ENCODE measurements at regions not wholly inside any gene's neighbourhood (a gene's known extent, or its start where the extent isn't known, plus 50 kb on each side); places are given as distances from the start of the nearest gene placed in this dataset.

GRCh38 chr10:59055045-59055444, 121.4 kb upstream of the PHYHIPL start:
- H3K27ac Mint-ChIP-seq (ENCODE audit: unreplicated experiment) = no peak overlapping the region
- H3K4me1 Mint-ChIP-seq (ENCODE audit: low read depth, unreplicated experiment) = no peaks in the 10 kb centered on the region
- no peak for TF ChIP-seq CTCF (IDR thresholded peaks at IDR 0.05; ENCODE audit: partially characterized antibody, unreplicated experiment)
- peaks cover 9% of the 10 kb centered on the region for H3K36me3 Mint-ChIP-seq (ENCODE audit: unreplicated experiment)
- DNase-seq = no peak
- H3K4me3 Mint-ChIP-seq (ENCODE audit: unreplicated experiment) = no peak overlapping the region
- H3K9me3 Mint-ChIP-seq (ENCODE audit: unreplicated experiment) = no peaks in the 10 kb centered on the region
- H3K27me3 Mint-ChIP-seq (ENCODE audit: unreplicated experiment) = no peaks in the 10 kb centered on the region

- peaks cover 9% of the 10 kb centered on the region for H3K36me3 Mint-ChIP-seq (ENCODE audit: unreplicated experiment)
- no peak for DNase-seq
- H3K4me1 Mint-ChIP-seq (ENCODE audit: low read depth, unreplicated experiment) = peaks cover 1% of the 10 kb centered on the region
- H3K27me3 Mint-ChIP-seq (ENCODE audit: unreplicated experiment) = no peaks in the 10 kb centered on the region
- TF ChIP-seq CTCF (IDR thresholded peaks at IDR 0.05; ENCODE audit: partially characterized antibody, unreplicated experiment) = no peak
- no peak overlapping the region for H3K4me3 Mint-ChIP-seq (ENCODE audit: unreplicated experiment)
- no peaks in the 10 kb centered on the region for H3K9me3 Mint-ChIP-seq (ENCODE audit: unreplicated experiment)
- no peak overlapping the region for H3K27ac Mint-ChIP-seq (ENCODE audit: unreplicated experiment)
Measured at GRCh38 chr10:59057345-59057744, 119.1 kb upstream of the PHYHIPL start.

GRCh38 chr10:59060852-59061251, 115.6 kb upstream of the PHYHIPL start:
- Mint-ChIP-seq H3K27ac (ENCODE audit: unreplicated experiment) (no peak overlapping the region), H3K9me3 (ENCODE audit: unreplicated experiment) (no peaks in the 10 kb centered on the region), H3K27me3 (ENCODE audit: unreplicated experiment) (no peaks in the 10 kb centered on the region), H3K36me3 (ENCODE audit: unreplicated experiment) (no peaks in the 10 kb centered on the region), H3K4me3 (ENCODE audit: unreplicated experiment) (no peak overlapping the region), H3K4me1 (ENCODE audit: low read depth, unreplicated experiment) (peaks cover 1% of the 10 kb centered on the region)
- DNase-seq = no peak
- no peak for TF ChIP-seq CTCF (IDR thresholded peaks at IDR 0.05; ENCODE audit: partially characterized antibody, unreplicated experiment)

GRCh38 chr10:59063491-59063890, 113.0 kb upstream of the PHYHIPL start:
- DNase-seq = no peak
- H3K9me3 Mint-ChIP-seq (ENCODE audit: unreplicated experiment) = no peaks in the 10 kb centered on the region
- peaks cover 1% of the 10 kb centered on the region for H3K4me1 Mint-ChIP-seq (ENCODE audit: low read depth, unreplicated experiment)
- no peak for TF ChIP-seq CTCF (IDR thresholded peaks at IDR 0.05; ENCODE audit: partially characterized antibody, unreplicated experiment)
- no peaks in the 10 kb centered on the region for H3K36me3 Mint-ChIP-seq (ENCODE audit: unreplicated experiment)
- no peaks in the 10 kb centered on the region for H3K27me3 Mint-ChIP-seq (ENCODE audit: unreplicated experiment)
- H3K4me3 Mint-ChIP-seq (ENCODE audit: unreplicated experiment) = no peak overlapping the region
- H3K27ac Mint-ChIP-seq (ENCODE audit: unreplicated experiment) = no peak overlapping the region

- H3K27me3 Mint-ChIP-seq (ENCODE audit: unreplicated experiment) = no peaks in the 10 kb centered on the region
- no peaks in the 10 kb centered on the region for H3K36me3 Mint-ChIP-seq (ENCODE audit: unreplicated experiment)
- no peak overlapping the region for H3K27ac Mint-ChIP-seq (ENCODE audit: unreplicated experiment)
- H3K9me3 Mint-ChIP-seq (ENCODE audit: unreplicated experiment) = no peaks in the 10 kb centered on the region
- TF ChIP-seq CTCF (IDR thresholded peaks at IDR 0.05; ENCODE audit: partially characterized antibody, unreplicated experiment) = no peak
- H3K4me1 Mint-ChIP-seq (ENCODE audit: low read depth, unreplicated experiment) = peaks cover 1% of the 10 kb centered on the region
- no peak overlapping the region for H3K4me3 Mint-ChIP-seq (ENCODE audit: unreplicated experiment)
- DNase-seq = no peak
Measured at GRCh38 chr10:59064080-59064692, 112.3 kb upstream of the PHYHIPL start.

Data from glutamatergic neuron (in vitro differentiated cells).